ENCODE measurements at regions not wholly inside any gene's neighbourhood (a gene's known extent, or its start where the extent isn't known, plus 50 kb on each side); places are given as distances from the start of the nearest gene placed in this dataset.
A peak's percentile ranks its signal among the peaks of the same experiment; 100 is the strongest.

DNA sequence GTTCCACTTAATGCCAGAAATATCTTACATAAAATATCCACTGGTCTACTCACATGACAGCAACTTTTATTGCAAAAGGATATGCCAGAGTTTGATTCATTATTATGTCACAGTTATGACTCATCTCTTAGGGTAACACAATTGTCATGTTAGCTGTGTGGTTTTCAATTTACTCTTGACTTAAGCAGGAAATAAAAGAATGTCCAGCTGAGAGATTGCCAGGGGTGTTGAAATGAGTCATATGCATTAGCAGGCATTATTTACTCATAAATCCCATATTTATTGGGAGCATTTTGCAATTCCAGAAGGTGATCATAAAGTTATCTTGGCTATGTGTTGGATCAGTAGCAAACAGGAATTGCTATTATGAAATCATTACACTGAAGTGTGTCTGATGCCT lies 1164.6 kb upstream of the CDH18 start:
- no peaks in the 10 kb centered on the region for H3K4me1 ChIP-seq (ENCODE audit: insufficient read depth, low read length)
- no TSS peak for BruUV-seq (replicated peaks)
- FAIRE-seq (no peak), ATAC-seq (no peak), DNase-seq (ENCODE audit: low spot score) (no peak)
- no peak overlapping the region for H3K27ac ChIP-seq (ENCODE audit: extremely low read length, insufficient read depth, low read length)
- in situ Hi-C loops (cut with HindIII; ENCODE audit: extremely low pct_ligation_motif_present, low pct_unique_long_range_greater_than_20kb) (no loop called here), intact Hi-C loops (cut with micrococcal nuclease; ENCODE audit: unreplicated experiment) (no loop called here)
- no peak overlapping the region for H2AFZ ChIP-seq (ENCODE audit: low read length)
- H3K9me3 ChIP-seq (ENCODE audit: low read length), result peaks cover 12% of the 10 kb centered on the region
- H3K27me3 ChIP-seq (ENCODE audit: control insufficient read depth in 1 of 2, insufficient read depth in 2 of 2, low read length in 2 of 2), result no peaks in the 10 kb centered on the region
- H3K79me2 ChIP-seq (ENCODE audit: insufficient read depth, low read length), result no peaks in the 10 kb centered on the region
- H3K9ac ChIP-seq (ENCODE audit: insufficient read depth, low read depth, low read length), result no peak overlapping the region
- no peaks in the 10 kb centered on the region for H4K20me1 ChIP-seq (ENCODE audit: insufficient read depth, low read length)
- H3K4me3 ChIP-seq (replicated peaks in 1 of 3; ENCODE audit: insufficient read depth in 1 of 3, low read depth in 2 of 3, low read length in 3 of 3), result no peak overlapping the region
- H3K36me3 ChIP-seq (replicated peaks in 1 of 2; ENCODE audit: control insufficient read depth in 1 of 2, insufficient read depth in 2 of 2, low read length in 2 of 2), result no peaks in the 10 kb centered on the region
- 0 out of 2 replicates have a peak, but pooled peaks have one; percentile 24 for TF ChIP-seq CREB1 (IDR thresholded peaks at IDR 0.05)
- TF ChIP-seq CREB1 (CRISPR knock-in tag; IDR thresholded peaks at IDR 0.05), result no peak
- TF ChIP-seq HOXA3 (CRISPR knock-in tag; IDR thresholded peaks at IDR 0.05), result no peak
- ChIA-PET POLR2A (no interaction called here), CTCF (ENCODE audit: low intra/inter-chr PET ratio, low total read pairs) (no interaction called here)
- H3K4me2 ChIP-seq (ENCODE audit: low read depth, low read length), result no peak overlapping the region

DNA sequence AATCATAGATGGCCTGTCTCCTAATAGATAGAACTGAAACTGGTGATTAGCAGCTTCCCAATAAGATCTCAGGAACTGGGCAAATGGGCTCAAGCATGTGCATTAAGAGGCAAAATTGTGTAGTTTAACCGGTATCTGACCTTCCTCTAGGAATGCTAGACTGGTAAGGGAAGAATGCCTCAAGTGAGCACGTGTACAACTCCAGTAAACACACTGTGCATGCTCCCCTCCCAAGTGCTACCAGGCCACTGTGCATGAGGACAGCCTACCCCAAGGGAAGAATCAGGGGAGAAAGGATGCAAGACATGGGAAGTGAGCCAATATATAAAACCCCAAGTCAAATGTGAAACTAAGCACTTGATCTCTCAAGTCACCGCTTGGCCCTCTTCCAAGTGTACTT lies 1157.4 kb upstream of the CDH18 start:
- FAIRE-seq (no peak), ATAC-seq (no peak), DNase-seq (ENCODE audit: low spot score) (no peak)
- intact Hi-C loops (cut with micrococcal nuclease; ENCODE audit: unreplicated experiment), result no loop called here
- CTCF ChIA-PET (ENCODE audit: low intra/inter-chr PET ratio, low total read pairs), result no interaction called here
- H3K27ac ChIP-seq (ENCODE audit: extremely low read length, insufficient read depth, low read length), result no peak overlapping the region
- POLR2A ChIA-PET, result no interaction called here
- no peak overlapping the region for H3K4me3 ChIP-seq (replicated peaks in 1 of 3; ENCODE audit: insufficient read depth in 1 of 3, low read depth in 2 of 3, low read length in 3 of 3)
- H2AFZ ChIP-seq (ENCODE audit: low read length), result no peak overlapping the region
- no peak overlapping the region for H3K4me2 ChIP-seq (ENCODE audit: low read depth, low read length)
- 7% methylated on average over 3 of the region's 3 CpGs for WGBS (ENCODE audit: low lambda C conversion rate)
- peaks cover 12% of the 10 kb centered on the region for H3K9me3 ChIP-seq (ENCODE audit: low read length)
- no peaks in the 10 kb centered on the region for H4K20me1 ChIP-seq (ENCODE audit: insufficient read depth, low read length)
- no peaks in the 10 kb centered on the region for H3K4me1 ChIP-seq (ENCODE audit: insufficient read depth, low read length)
- in situ Hi-C loops (cut with HindIII; ENCODE audit: extremely low pct_ligation_motif_present, low pct_unique_long_range_greater_than_20kb), result no loop called here
- TF ChIP-seq, protein P1, sequence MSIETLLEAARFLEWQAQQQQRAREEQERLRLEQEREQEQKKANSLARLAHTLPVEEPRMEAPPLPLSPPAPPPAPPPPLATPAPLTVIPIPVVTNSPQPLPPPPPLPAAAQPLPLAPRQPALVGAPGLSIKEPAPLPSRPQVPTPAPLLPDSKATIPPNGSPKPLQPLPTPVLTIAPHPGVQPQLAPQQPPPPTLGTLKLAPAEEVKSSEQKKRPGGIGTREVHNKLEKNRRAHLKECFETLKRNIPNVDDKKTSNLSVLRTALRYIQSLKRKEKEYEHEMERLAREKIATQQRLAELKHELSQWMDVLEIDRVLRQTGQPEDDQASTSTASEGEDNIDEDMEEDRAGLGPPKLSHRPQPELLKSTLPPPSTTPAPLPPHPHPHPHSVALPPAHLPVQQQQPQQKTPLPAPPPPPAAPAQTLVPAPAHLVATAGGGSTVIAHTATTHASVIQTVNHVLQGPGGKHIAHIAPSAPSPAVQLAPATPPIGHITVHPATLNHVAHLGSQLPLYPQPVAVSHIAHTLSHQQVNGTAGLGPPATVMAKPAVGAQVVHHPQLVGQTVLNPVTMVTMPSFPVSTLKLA (IDR thresholded peaks at IDR 0.05), result 0 out of 2 replicates have a peak, but pooled peaks have one; percentile 16
- TF ChIP-seq ZNF768 (CRISPR knock-in tag; IDR thresholded peaks at IDR 0.05), result no peak
- no peaks in the 10 kb centered on the region for H3K36me3 ChIP-seq (replicated peaks in 1 of 2; ENCODE audit: control insufficient read depth in 1 of 2, insufficient read depth in 2 of 2, low read length in 2 of 2)
- H3K9ac ChIP-seq (ENCODE audit: insufficient read depth, low read depth, low read length), result no peak overlapping the region
- no peaks in the 10 kb centered on the region for H3K79me2 ChIP-seq (ENCODE audit: insufficient read depth, low read length)
- no TSS peak for BruUV-seq (replicated peaks)
- H3K27me3 ChIP-seq (ENCODE audit: control insufficient read depth in 1 of 2, insufficient read depth in 2 of 2, low read length in 2 of 2), result no peaks in the 10 kb centered on the region
